GM23248 (cell line): ENCODE measurements at regions not wholly inside any gene's neighbourhood (a gene's known extent, or its start where the extent isn't known, plus 50 kb on each side); places are given as distances from the start of the nearest gene placed in this dataset.

Source experiments
- EZH2 ChIP-seq: fragments of 200-600 bp; sonication (generic); IDR thresholded peaks from 2 replicates; pipeline ENCODE4 v1.6.1; 2018; ENCODE audit warnings: antibody characterized with exemption, mild to moderate bottlenecking; ENCODE audit not compliant: insufficient read depth, poor library complexity, severe bottlenecking
- EZH2phosphoT487 ChIP-seq: fragments of 200-600 bp; sonication (generic); IDR thresholded peaks from 2 replicates; pipeline ENCODE4 v1.6.1; 2018; ENCODE audit warnings: antibody characterized with exemption, moderate library complexity, mild to moderate bottlenecking, low read depth; ENCODE audit not compliant: insufficient read depth

DNA sequence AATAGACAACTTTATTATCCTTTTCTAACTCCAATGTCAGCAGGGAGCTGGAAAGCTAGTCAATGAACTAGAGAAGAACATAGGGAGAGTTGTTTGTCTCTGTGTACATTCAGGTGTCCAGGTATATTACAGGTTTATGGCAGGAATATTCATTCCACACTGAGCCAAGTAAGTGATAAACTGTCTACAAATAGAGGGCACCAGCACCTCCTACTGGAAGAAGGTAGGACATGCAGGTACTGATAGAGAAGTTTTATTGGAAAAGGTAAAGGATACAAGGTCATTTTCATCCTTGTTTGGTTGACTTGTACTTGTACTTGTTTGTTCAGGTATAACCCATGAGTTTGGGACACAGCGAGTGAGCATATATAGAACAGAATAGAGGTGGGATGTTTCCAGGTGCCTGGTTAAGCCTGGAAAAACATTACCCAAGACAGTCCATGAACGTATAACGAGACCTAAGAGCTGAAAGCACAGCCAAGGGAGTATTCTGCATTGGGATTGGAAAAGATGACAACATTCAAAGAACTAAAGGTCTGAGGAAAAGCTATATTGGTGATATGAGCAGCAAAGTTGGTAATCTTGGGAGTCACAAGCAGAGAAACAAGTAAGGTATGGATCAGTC, 61.4 kb upstream of the PPP1R3C start:
- TF ChIP-seq EZH2phosphoT487 (no peak), EZH2 (no peak)
